ENCODE measurements at regions not wholly inside any gene's neighbourhood (a gene's known extent, or its start where the extent isn't known, plus 50 kb on each side); places are given as distances from the start of the nearest gene placed in this dataset.

- no peak for DNase-seq
- Mint-ChIP-seq H3K9me3 (peaks cover 8 to 31% (median 14%) of the 10 kb centered on the region in 8 donors), H3K36me3 (no peaks in the 10 kb centered on the region), H3K4me3 (no peak overlapping the region), H3K27me3 (no peaks in the 10 kb centered on the region), H3K4me1 (no peaks in the 10 kb centered on the region), H3K27ac (no peak overlapping the region)
- no peaks in the 10 kb centered on the region for H3K4me1 ChIP-seq (ENCODE audit: insufficient read depth, low read length)
- H3K27me3 ChIP-seq (ENCODE audit: insufficient read depth, low read length) = no peaks in the 10 kb centered on the region
- ChIA-PET CTCF (ENCODE audit: partially characterized antibody) (no interaction called here), POLR2A (ENCODE audit: partially characterized antibody) (no interaction called here)
- no peak overlapping the region for H3K4me3 ChIP-seq (ENCODE audit: low read length in 2 of 2)
- no peaks in the 10 kb centered on the region for H3K9me3 ChIP-seq (ENCODE audit: control insufficient read depth in 1 of 2, low read length in 2 of 2)
- H3K27ac ChIP-seq (ENCODE audit: low read depth, low read length) = no peak overlapping the region
- H3K36me3 ChIP-seq (ENCODE audit: insufficient read depth, low read length) = no peaks in the 10 kb centered on the region
- intact Hi-C loops (cut with micrococcal nuclease) = no loop called here
Observed at GRCh38 chr6:66931787-66932186, 1224.8 kb upstream of the EYS start.

- intact Hi-C loops (cut with micrococcal nuclease) = no loop called here
- peaks cover 8 to 36% (median 18%) of the 10 kb centered on the region in 8 donors for H3K9me3 Mint-ChIP-seq
- H3K4me1 Mint-ChIP-seq = no peaks in the 10 kb centered on the region
- H3K27me3 Mint-ChIP-seq = no peaks in the 10 kb centered on the region
- H3K4me3 Mint-ChIP-seq = no peak overlapping the region
- Histone ChIP-seq H3K9me3 (ENCODE audit: control insufficient read depth in 1 of 2, low read length in 2 of 2) (peaks cover 0 to 5% of the 10 kb centered on the region in 2 donors), H3K4me1 (ENCODE audit: insufficient read depth, low read length) (no peaks in the 10 kb centered on the region), H3K4me3 (ENCODE audit: low read length in 2 of 2) (no peak overlapping the region), H3K27ac (ENCODE audit: low read depth, low read length) (no peak overlapping the region), H3K36me3 (ENCODE audit: insufficient read depth, low read length) (no peaks in the 10 kb centered on the region), H3K27me3 (ENCODE audit: insufficient read depth, low read length) (no peaks in the 10 kb centered on the region)
- ChIA-PET POLR2A (ENCODE audit: partially characterized antibody) (no interaction called here), CTCF (ENCODE audit: partially characterized antibody) (no interaction called here)
- H3K36me3 Mint-ChIP-seq = no peaks in the 10 kb centered on the region
- no peak overlapping the region for H3K27ac Mint-ChIP-seq
- DNase-seq = no peak
Observed at GRCh38 chr6:66930559-66931290, 1223.7 kb upstream of the EYS start.

GRCh38 chr6:66926060-66926459, 1219.0 kb upstream of the EYS start:
- Histone ChIP-seq H3K27me3 (ENCODE audit: insufficient read depth, low read length) (no peaks in the 10 kb centered on the region), H3K4me3 (ENCODE audit: low read length in 2 of 2) (no peak overlapping the region), H3K4me1 (ENCODE audit: insufficient read depth, low read length) (no peaks in the 10 kb centered on the region), H3K27ac (ENCODE audit: low read depth, low read length) (no peak overlapping the region), H3K9me3 (ENCODE audit: control insufficient read depth in 1 of 2, low read length in 2 of 2) (peaks cover 0 to 11% of the 10 kb centered on the region in 2 donors), H3K36me3 (ENCODE audit: insufficient read depth, low read length) (no peaks in the 10 kb centered on the region)
- Mint-ChIP-seq H3K36me3 (no peaks in the 10 kb centered on the region), H3K4me1 (no peaks in the 10 kb centered on the region), H3K27me3 (no peaks in the 10 kb centered on the region), H3K9me3 (peaks cover 3 to 53% (median 29%) of the 10 kb centered on the region in 8 donors), H3K27ac (no peak overlapping the region), H3K4me3 (no peak overlapping the region)
- intact Hi-C loops (cut with micrococcal nuclease) = no loop called here
- CTCF ChIA-PET (ENCODE audit: partially characterized antibody) = no interaction called here
- POLR2A ChIA-PET (ENCODE audit: partially characterized antibody) = no interaction called here
- DNase-seq = no peak

GRCh38 chr6:66913657-66914056, 1206.6 kb upstream of the EYS start:
- H3K4me1 Mint-ChIP-seq = no peaks in the 10 kb centered on the region
- Histone ChIP-seq H3K4me1 (ENCODE audit: insufficient read depth, low read length) (no peaks in the 10 kb centered on the region), H3K27me3 (ENCODE audit: insufficient read depth, low read length) (no peaks in the 10 kb centered on the region), H3K4me3 (ENCODE audit: low read length in 2 of 2) (no peak overlapping the region), H3K9me3 (ENCODE audit: control insufficient read depth in 1 of 2, low read length in 2 of 2) (no peaks in the 10 kb centered on the region), H3K27ac (ENCODE audit: low read depth, low read length) (no peak overlapping the region), H3K36me3 (ENCODE audit: insufficient read depth, low read length) (no peaks in the 10 kb centered on the region)
- peaks cover 0 to 3% (median 0%) of the 10 kb centered on the region in 8 donors for H3K9me3 Mint-ChIP-seq
- no peaks in the 10 kb centered on the region for H3K36me3 Mint-ChIP-seq
- DNase-seq = no peak
- POLR2A ChIA-PET (ENCODE audit: partially characterized antibody) = no interaction called here
- H3K4me3 Mint-ChIP-seq = no peak overlapping the region
- no peaks in the 10 kb centered on the region for H3K27me3 Mint-ChIP-seq
- no peak overlapping the region for H3K27ac Mint-ChIP-seq
- CTCF ChIA-PET (ENCODE audit: partially characterized antibody) = no interaction called here
- intact Hi-C loops (cut with micrococcal nuclease) = no loop called here

GRCh38 chr6:66902457-66902856, 1195.4 kb upstream of the EYS start:
- H3K9me3 ChIP-seq (ENCODE audit: control insufficient read depth in 1 of 2, low read length in 2 of 2) = peaks cover 0 to 4% of the 10 kb centered on the region in 2 donors
- Mint-ChIP-seq H3K4me3 (no peak overlapping the region), H3K27ac (no peak overlapping the region), H3K27me3 (no peaks in the 10 kb centered on the region), H3K9me3 (peaks cover 0 to 11% (median 6%) of the 10 kb centered on the region in 8 donors), H3K4me1 (no peaks in the 10 kb centered on the region), H3K36me3 (no peaks in the 10 kb centered on the region)
- DNase-seq = no peak
- ChIA-PET POLR2A (ENCODE audit: partially characterized antibody) (no interaction called here), CTCF (ENCODE audit: partially characterized antibody) (no interaction called here)
- no peak overlapping the region for H3K27ac ChIP-seq (ENCODE audit: low read depth, low read length)
- no peaks in the 10 kb centered on the region for H3K36me3 ChIP-seq (ENCODE audit: insufficient read depth, low read length)
- no peaks in the 10 kb centered on the region for H3K4me1 ChIP-seq (ENCODE audit: insufficient read depth, low read length)
- no peak overlapping the region for H3K4me3 ChIP-seq (ENCODE audit: low read length in 2 of 2)
- H3K27me3 ChIP-seq (ENCODE audit: insufficient read depth, low read length) = no peaks in the 10 kb centered on the region
- intact Hi-C loops (cut with micrococcal nuclease) = no loop called here

GRCh38 chr6:66900133-66901083, 1193.4 kb upstream of the EYS start:
- Histone ChIP-seq H3K36me3 (ENCODE audit: insufficient read depth, low read length) (no peaks in the 10 kb centered on the region), H3K4me1 (ENCODE audit: insufficient read depth, low read length) (no peaks in the 10 kb centered on the region), H3K27ac (ENCODE audit: low read depth, low read length) (no peak overlapping the region), H3K4me3 (ENCODE audit: low read length in 2 of 2) (no peak overlapping the region), H3K9me3 (ENCODE audit: control insufficient read depth in 1 of 2, low read length in 2 of 2) (peaks cover 0 to 6% of the 10 kb centered on the region in 2 donors), H3K27me3 (ENCODE audit: insufficient read depth, low read length) (no peaks in the 10 kb centered on the region)
- H3K9me3 Mint-ChIP-seq = peaks cover 0 to 24% (median 12%) of the 10 kb centered on the region in 8 donors
- DNase-seq = no peak
- CTCF ChIA-PET (ENCODE audit: partially characterized antibody) = no interaction called here
- POLR2A ChIA-PET (ENCODE audit: partially characterized antibody) = no interaction called here
- no peak overlapping the region for H3K4me3 Mint-ChIP-seq
- H3K4me1 Mint-ChIP-seq = no peaks in the 10 kb centered on the region
- no peaks in the 10 kb centered on the region for H3K27me3 Mint-ChIP-seq
- H3K27ac Mint-ChIP-seq = no peak overlapping the region
- intact Hi-C loops (cut with micrococcal nuclease) = no loop called here
- no peaks in the 10 kb centered on the region for H3K36me3 Mint-ChIP-seq

- Histone ChIP-seq H3K4me3 (ENCODE audit: low read length in 2 of 2) (no peak overlapping the region), H3K27me3 (ENCODE audit: insufficient read depth, low read length) (no peaks in the 10 kb centered on the region), H3K36me3 (ENCODE audit: insufficient read depth, low read length) (no peaks in the 10 kb centered on the region), H3K27ac (ENCODE audit: low read depth, low read length) (no peak overlapping the region), H3K4me1 (ENCODE audit: insufficient read depth, low read length) (no peaks in the 10 kb centered on the region), H3K9me3 (ENCODE audit: control insufficient read depth in 1 of 2, low read length in 2 of 2) (peaks cover 0 to 6% of the 10 kb centered on the region in 2 donors)
- H3K27ac Mint-ChIP-seq = no peak overlapping the region
- ChIA-PET CTCF (ENCODE audit: partially characterized antibody) (no interaction called here), POLR2A (ENCODE audit: partially characterized antibody) (no interaction called here)
- DNase-seq = peak in 1 of 5 donors; percentile 22
- H3K9me3 Mint-ChIP-seq = peaks cover 0 to 27% (median 14%) of the 10 kb centered on the region in 8 donors
- H3K4me1 Mint-ChIP-seq = no peaks in the 10 kb centered on the region
- H3K27me3 Mint-ChIP-seq = no peaks in the 10 kb centered on the region
- no peaks in the 10 kb centered on the region for H3K36me3 Mint-ChIP-seq
- intact Hi-C loops (cut with micrococcal nuclease) = no loop called here
- H3K4me3 Mint-ChIP-seq = no peak overlapping the region
Observed at GRCh38 chr6:66897576-66897975, 1190.5 kb upstream of the EYS start.
